AG04449 (cell line): ENCODE measurements at regions not wholly inside any gene's neighbourhood (a gene's known extent, or its start where the extent isn't known, plus 50 kb on each side); places are given as distances from the start of the nearest gene placed in this dataset.

Experiments
- CTCF ChIA-PET: fragments of 350-600 bp; formaldehyde crosslinking; extraction: SDS; loops from one replicate; lab custom pipeline; 2021; ENCODE audit warnings: antibody characterized with exemption; lab: Yijun Ruan, JAX
- POLR2A ChIA-PET: fragments of 400-600, 350-600 bp; formaldehyde crosslinking; extraction: SDS; loops from one replicate; lab custom pipeline; 2020; ENCODE audit warnings: antibody characterized with exemption, inconsistent platforms; lab: Yijun Ruan, JAX
- DNase-seq: peaks from one replicate; pipeline ENCODE4 v3.0.0-alpha.2; 2010; ENCODE audit warnings: low read depth, low spot score
- H3K4me3 ChIP-seq: 2 replicates; pipeline ENCODE4 v1.5.1; 2011; ENCODE audit warnings: low read depth, mild to moderate bottlenecking, control low read depth, low read length
- CTCF ChIP-seq: IDR thresholded peaks from one replicate; pipeline ENCODE4 v1.5.1; 2011; ENCODE audit warnings: mild to moderate bottlenecking, moderate library complexity, low read length, control low read depth, inconsistent platforms; ENCODE audit not compliant: insufficient read depth; ENCODE audit errors: missing control alignments

DNA sequence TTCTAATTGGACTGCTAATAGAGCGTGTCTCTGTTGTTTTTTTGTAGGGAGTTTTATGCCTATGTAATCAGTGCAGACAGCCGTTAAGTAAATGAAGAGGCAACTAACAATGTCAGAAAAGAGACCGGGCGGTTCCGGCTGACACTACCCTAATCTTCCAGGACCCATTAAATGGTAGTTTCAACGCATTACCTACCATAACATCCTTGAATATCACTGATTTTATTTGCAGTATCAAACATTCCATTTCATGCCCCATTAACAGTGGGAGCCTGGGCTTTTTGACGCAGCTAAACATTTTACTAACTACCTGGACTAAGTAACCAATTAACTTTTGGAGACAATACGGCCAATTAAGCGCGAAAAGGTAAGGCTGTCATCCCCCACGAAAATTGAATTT lies 832.9 kb upstream of the NR2F2 start:
- POLR2A ChIA-PET, result no interaction called here
- no peak for TF ChIP-seq CTCF
- no peak overlapping the region for H3K4me3 ChIP-seq
- CTCF ChIA-PET, result no interaction called here
- no peak for DNase-seq

GRCh38 chr15:95498961-95499360 lies 831.5 kb upstream of the NR2F2 start:
- H3K4me3 ChIP-seq, result no peak overlapping the region
- DNase-seq, result no peak
- ChIA-PET POLR2A (no interaction called here), CTCF (no interaction called here)
- TF ChIP-seq CTCF, result no peak

GRCh38 chr15:95499397-95499796 lies 831.1 kb upstream of the NR2F2 start:
- TF ChIP-seq CTCF, result no peak
- no peak for DNase-seq
- POLR2A ChIA-PET, result no interaction called here

DNA sequence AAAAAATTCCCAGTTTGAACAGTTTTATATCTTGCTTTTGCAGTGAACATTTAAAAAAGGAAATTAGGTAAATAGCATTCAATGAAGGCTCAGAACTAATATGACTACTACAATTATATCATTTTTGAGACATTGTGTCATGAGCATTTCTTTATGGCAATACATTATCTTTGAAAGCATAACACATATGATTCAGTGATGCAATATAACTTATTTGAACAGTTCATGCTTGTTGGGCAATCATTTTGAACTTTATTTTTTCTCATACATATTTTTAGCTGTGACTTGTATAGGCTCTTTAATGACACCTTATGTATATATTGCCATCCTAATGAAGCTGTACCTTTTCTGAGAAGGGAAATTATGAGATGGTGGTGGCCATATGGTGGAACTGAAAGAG lies 828.6 kb upstream of the NR2F2 start:
- DNase-seq, result no peak
- POLR2A ChIA-PET, result no interaction called here
- no peak overlapping the region for H3K4me3 ChIP-seq
- CTCF ChIA-PET, result no interaction called here
- TF ChIP-seq CTCF, result no peak

More at GRCh38 chr15:95499397-95499796, 831.1 kb upstream of the NR2F2 start:
- H3K4me3 ChIP-seq, result no peak overlapping the region
- CTCF ChIA-PET, result no interaction called here

- POLR2A ChIA-PET, result no interaction called here
- CTCF ChIA-PET, result no interaction called here
- TF ChIP-seq CTCF, result no peak
- DNase-seq, result no peak
- H3K4me3 ChIP-seq, result no peak overlapping the region
Observed at GRCh38 chr15:95503107-95503506, 827.4 kb upstream of the NR2F2 start.

GRCh38 chr15:95503640-95504225 lies 826.8 kb upstream of the NR2F2 start:
- no peak for TF ChIP-seq CTCF
- no peak for DNase-seq
- H3K4me3 ChIP-seq, result no peak overlapping the region
- CTCF ChIA-PET, result no interaction called here
- POLR2A ChIA-PET, result no interaction called here
